SK-N-SH treated with all-trans-retinoic acid at 6 μM for 48 hours (cell line): ENCODE measurements at regions not wholly inside any gene's neighbourhood (a gene's known extent, or its start where the extent isn't known, plus 50 kb on each side); places are given as distances from the start of the nearest gene placed in this dataset.

Experiments
- ATAC-seq: fragments of 200-7000 bp; cut with Tn5 transposase; 3 replicates; pipeline ENCODE4 v1.9.1; 2020; ENCODE audit warnings: mild to moderate bottlenecking, moderate library complexity
- ARNTL ChIP-seq: fragments of 450-650 bp; formaldehyde crosslinking; IDR thresholded peaks from 2 replicates; pipeline ENCODE4 v1.5.0; 2020; ENCODE audit warnings: low read depth, mild to moderate bottlenecking, moderate library complexity, borderline replicate concordance
- BACH2 ChIP-seq: fragments of 250-450 bp; sonication (Bioruptor Pico); IDR thresholded peaks from 2 replicates; pipeline ENCODE4 v1.9.0; 2021; ENCODE audit warnings: mild to moderate bottlenecking, borderline replicate concordance
- CSDC2 ChIP-seq: fragments of 250-450 bp; sonication (Bioruptor Pico); IDR thresholded peaks from 2 replicates; pipeline ENCODE4 v1.5.0; 2020; ENCODE audit warnings: mild to moderate bottlenecking, moderate library complexity
- CSRNP3 ChIP-seq: fragments of 250-450 bp; sonication (Bioruptor Pico); IDR thresholded peaks from 2 replicates; pipeline ENCODE4 v1.5.1; 2021; ENCODE audit warnings: mild to moderate bottlenecking, moderate library complexity
- ESRRG ChIP-seq: fragments of 250-450 bp; sonication (Bioruptor Pico); IDR thresholded peaks from 2 replicates; pipeline ENCODE4 v1.6.1; 2021; ENCODE audit warnings: mild to moderate bottlenecking
- GLIS3 ChIP-seq: fragments of 250-450 bp; sonication (Bioruptor Pico); IDR thresholded peaks from 2 replicates; pipeline ENCODE4 v1.5.0; 2020; ENCODE audit warnings: mild to moderate bottlenecking, moderate library complexity
- ISL1 ChIP-seq: fragments of 250-450 bp; sonication (Bioruptor Pico); IDR thresholded peaks from 2 replicates; pipeline ENCODE4 v2.1.2; 2022; ENCODE audit warnings: mild to moderate bottlenecking, moderate library complexity
- RARB ChIP-seq: fragments of 250-450 bp; sonication (Bioruptor Pico); IDR thresholded peaks from 2 replicates; pipeline ENCODE4 v1.8.0; 2021; ENCODE audit warnings: mild to moderate bottlenecking, moderate library complexity
- SNAI2 ChIP-seq: fragments of 250-450 bp; sonication (Bioruptor Pico); IDR thresholded peaks from 2 replicates; pipeline ENCODE4 v1.5.0; 2020; ENCODE audit warnings: mild to moderate bottlenecking, moderate library complexity
- TCF4 ChIP-seq: fragments of 250-450 bp; sonication (Bioruptor Pico); IDR thresholded peaks from 2 replicates; pipeline ENCODE4 v1.8.0; 2021; ENCODE audit warnings: mild to moderate bottlenecking, moderate library complexity, borderline replicate concordance
- TOX ChIP-seq: fragments of 250-450 bp; sonication (Bioruptor Pico); IDR thresholded peaks from 2 replicates; pipeline ENCODE4 v1.8.0; 2021; ENCODE audit warnings: mild to moderate bottlenecking, moderate library complexity, borderline replicate concordance
- TSHZ2 ChIP-seq: fragments of 250-450 bp; sonication (Bioruptor Pico); IDR thresholded peaks from 2 replicates; pipeline ENCODE4 v1.5.0; 2020; ENCODE audit warnings: mild to moderate bottlenecking, moderate library complexity
- ZC3H10 ChIP-seq: fragments of 250-450 bp; sonication (Bioruptor Pico); IDR thresholded peaks from 2 replicates; pipeline ENCODE4 v1.5.1; 2021; ENCODE audit warnings: mild to moderate bottlenecking, moderate library complexity
- ZFP3 ChIP-seq: fragments of 250-450 bp; sonication (Bioruptor Pico); IDR thresholded peaks from 2 replicates; pipeline ENCODE4 v1.5.0; 2020; ENCODE audit warnings: mild to moderate bottlenecking, moderate library complexity
- ZFP30 ChIP-seq: fragments of 450-650 bp; formaldehyde crosslinking; IDR thresholded peaks from 2 replicates; pipeline ENCODE4 v1.5.0; 2022; ENCODE audit warnings: mild to moderate bottlenecking, moderate library complexity
- ZNF565 ChIP-seq: fragments of 450-650 bp; formaldehyde crosslinking; conservative IDR thresholded peaks from 2 replicates; pipeline ENCODE4 v1.5.0; 2020; ENCODE audit warnings: low read depth, mild to moderate bottlenecking, moderate library complexity
- ZNF70 ChIP-seq: fragments of 450-650 bp; formaldehyde crosslinking; IDR thresholded peaks from 2 replicates; pipeline ENCODE4 v1.5.0; 2020; ENCODE audit warnings: mild to moderate bottlenecking, moderate library complexity
- ZNF8 ChIP-seq: fragments of 450-650 bp; formaldehyde crosslinking; IDR thresholded peaks from 2 replicates; pipeline ENCODE4 v1.5.0; 2020; ENCODE audit warnings: mild to moderate bottlenecking, moderate library complexity
- TF ChIP-seq, protein P1 (sequence below): fragments of 250-450 bp; sonication (Bioruptor Pico); IDR thresholded peaks from 2 replicates; pipeline ENCODE4 v1.5.1; 2020; ENCODE audit warnings: low read depth, mild to moderate bottlenecking, moderate library complexity
- TF ChIP-seq, protein P2 (sequence below): fragments of 250-450 bp; sonication (Bioruptor Pico); IDR thresholded peaks from 2 replicates; pipeline ENCODE4 v1.8.0; 2021; ENCODE audit warnings: low read depth, mild to moderate bottlenecking, moderate library complexity, borderline replicate concordance
- TF ChIP-seq, protein P3 (sequence below): fragments of 250-450 bp; sonication (Bioruptor Pico); IDR thresholded peaks from 2 replicates; pipeline ENCODE4 v1.8.0; 2020; ENCODE audit warnings: mild to moderate bottlenecking, moderate library complexity, borderline replicate concordance

- TF ChIP-seq TOX (CRISPR knock-in tag) (no peak), CSDC2 (no peak), ZNF70 (no peak), BACH2 (no peak), CSRNP3 (no peak), SNAI2 (CRISPR knock-in tag) (no peak)
- ATAC-seq = no peak
These were observed 535.4 kb upstream of the C16orf82 start for GRCh38 chr16:26531290-26531730.

GRCh38 chr16:26532456-26532855 lies 534.3 kb upstream of the C16orf82 start:
- no peak for TF ChIP-seq GLIS3 (CRISPR knock-in tag)
- ATAC-seq = no peak

DNA sequence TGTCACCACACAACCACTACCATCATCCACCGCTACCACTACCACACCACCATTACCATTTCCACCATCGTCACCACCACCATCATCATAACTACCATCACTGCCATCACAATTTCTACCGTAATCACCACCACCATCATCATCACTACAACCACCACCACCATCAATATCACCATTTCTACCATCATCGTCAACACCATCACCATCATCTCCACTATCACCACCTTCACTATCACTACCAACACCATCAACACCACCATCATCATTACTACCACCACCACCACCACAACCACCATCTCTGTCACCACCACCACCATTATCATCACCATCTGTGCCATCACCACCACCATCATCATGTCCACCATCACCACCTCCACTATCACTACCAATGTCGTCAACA lies 524.5 kb upstream of the C16orf82 start:
- TF ChIP-seq TOX (CRISPR knock-in tag) = no peak
- no peak for TF ChIP-seq ZNF8 (CRISPR knock-in tag)
- no peak for TF ChIP-seq ZC3H10 (CRISPR knock-in tag)
- TF ChIP-seq CSDC2 = no peak
- no peak for TF ChIP-seq ESRRG (CRISPR knock-in tag)
- no peak for TF ChIP-seq ZFP3
- no peak for ATAC-seq

GRCh38 chr16:26546573-26546972 lies 520.2 kb upstream of the C16orf82 start:
- no peak for ATAC-seq
- TF ChIP-seq GLIS3 (CRISPR knock-in tag) (no peak), SNAI2 (CRISPR knock-in tag) (no peak), TCF4 (CRISPR knock-in tag) (no peak), CSRNP3 (no peak)

- TF ChIP-seq GLIS3 (CRISPR knock-in tag) (no peak), CSRNP3 (no peak), TCF4 (CRISPR knock-in tag) (no peak), TOX (CRISPR knock-in tag) (no peak), CSDC2 (no peak)
- TF ChIP-seq, protein P1, sequence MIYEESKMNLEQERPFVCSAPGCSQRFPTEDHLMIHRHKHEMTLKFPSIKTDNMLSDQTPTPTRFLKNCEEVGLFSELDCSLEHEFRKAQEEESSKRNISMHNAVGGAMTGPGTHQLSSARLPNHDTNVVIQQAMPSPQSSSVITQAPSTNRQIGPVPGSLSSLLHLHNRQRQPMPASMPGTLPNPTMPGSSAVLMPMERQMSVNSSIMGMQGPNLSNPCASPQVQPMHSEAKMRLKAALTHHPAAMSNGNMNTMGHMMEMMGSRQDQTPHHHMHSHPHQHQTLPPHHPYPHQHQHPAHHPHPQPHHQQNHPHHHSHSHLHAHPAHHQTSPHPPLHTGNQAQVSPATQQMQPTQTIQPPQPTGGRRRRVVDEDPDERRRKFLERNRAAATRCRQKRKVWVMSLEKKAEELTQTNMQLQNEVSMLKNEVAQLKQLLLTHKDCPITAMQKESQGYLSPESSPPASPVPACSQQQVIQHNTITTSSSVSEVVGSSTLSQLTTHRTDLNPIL (CRISPR knock-in tag) = no peak
- ATAC-seq = no peak
These were observed 519.0 kb upstream of the C16orf82 start for GRCh38 chr16:26547681-26548080.

- no peak for ATAC-seq
- TF ChIP-seq TSHZ2 (CRISPR knock-in tag) = no peak
- TF ChIP-seq ARNTL = no peak
- TF ChIP-seq RARB (CRISPR knock-in tag) = no peak
- TF ChIP-seq ISL1 (CRISPR knock-in tag) = no peak
- TF ChIP-seq ZNF565 (CRISPR knock-in tag) = no peak
- no peak for TF ChIP-seq ZFP30
- TF ChIP-seq, protein P2, sequence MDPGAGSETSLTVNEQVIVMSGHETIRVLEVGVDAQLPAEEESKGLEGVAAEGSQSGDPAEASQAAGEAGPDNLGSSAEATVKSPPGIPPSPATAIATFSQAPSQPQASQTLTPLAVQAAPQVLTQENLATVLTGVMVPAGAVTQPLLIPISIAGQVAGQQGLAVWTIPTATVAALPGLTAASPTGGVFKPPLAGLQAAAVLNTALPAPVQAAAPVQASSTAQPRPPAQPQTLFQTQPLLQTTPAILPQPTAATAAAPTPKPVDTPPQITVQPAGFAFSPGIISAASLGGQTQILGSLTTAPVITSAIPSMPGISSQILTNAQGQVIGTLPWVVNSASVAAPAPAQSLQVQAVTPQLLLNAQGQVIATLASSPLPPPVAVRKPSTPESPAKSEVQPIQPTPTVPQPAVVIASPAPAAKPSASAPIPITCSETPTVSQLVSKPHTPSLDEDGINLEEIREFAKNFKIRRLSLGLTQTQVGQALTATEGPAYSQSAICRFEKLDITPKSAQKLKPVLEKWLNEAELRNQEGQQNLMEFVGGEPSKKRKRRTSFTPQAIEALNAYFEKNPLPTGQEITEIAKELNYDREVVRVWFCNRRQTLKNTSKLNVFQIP (CRISPR knock-in tag) = no peak
- TF ChIP-seq, protein P3, sequence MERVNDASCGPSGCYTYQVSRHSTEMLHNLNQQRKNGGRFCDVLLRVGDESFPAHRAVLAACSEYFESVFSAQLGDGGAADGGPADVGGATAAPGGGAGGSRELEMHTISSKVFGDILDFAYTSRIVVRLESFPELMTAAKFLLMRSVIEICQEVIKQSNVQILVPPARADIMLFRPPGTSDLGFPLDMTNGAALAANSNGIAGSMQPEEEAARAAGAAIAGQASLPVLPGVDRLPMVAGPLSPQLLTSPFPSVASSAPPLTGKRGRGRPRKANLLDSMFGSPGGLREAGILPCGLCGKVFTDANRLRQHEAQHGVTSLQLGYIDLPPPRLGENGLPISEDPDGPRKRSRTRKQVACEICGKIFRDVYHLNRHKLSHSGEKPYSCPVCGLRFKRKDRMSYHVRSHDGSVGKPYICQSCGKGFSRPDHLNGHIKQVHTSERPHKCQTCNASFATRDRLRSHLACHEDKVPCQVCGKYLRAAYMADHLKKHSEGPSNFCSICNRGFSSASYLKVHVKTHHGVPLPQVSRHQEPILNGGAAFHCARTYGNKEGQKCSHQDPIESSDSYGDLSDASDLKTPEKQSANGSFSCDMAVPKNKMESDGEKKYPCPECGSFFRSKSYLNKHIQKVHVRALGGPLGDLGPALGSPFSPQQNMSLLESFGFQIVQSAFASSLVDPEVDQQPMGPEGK (CRISPR knock-in tag) = no peak
- TF ChIP-seq ZC3H10 (CRISPR knock-in tag) = no peak
- no peak for TF ChIP-seq ZNF70
These were observed 516.6 kb upstream of the C16orf82 start for GRCh38 chr16:26550111-26550610.
